HG03558 (cell line): ENCODE measurements at regions not wholly inside any gene's neighbourhood (a gene's known extent, or its start where the extent isn't known, plus 50 kb on each side); places are given as distances from the start of the nearest gene placed in this dataset.
"Not testable (repeated sequence)": the region's sequence is repeated elsewhere in the genome, so short reads cannot be mapped to it uniquely, and the experiment has no call there.

ENCODE experiments used
- ATAC-seq: cut with Tn5 transposase; IDR thresholded peaks from one replicate; pipeline ENCODE4 v1.9.1; 2021; ENCODE audit warnings: moderate number of reproducible peaks; ENCODE audit not compliant: unreplicated experiment; ENCODE audit errors: extremely low read depth

GRCh38 chr13:83499286-83499685 lies 383.0 kb downstream of the SLITRK1 start:
- ATAC-seq, result no peak

GRCh38 chr13:83498481-83499190 lies 383.6 kb downstream of the SLITRK1 start:
- ATAC-seq, result no peak

- no peak for ATAC-seq
Observed at GRCh38 chr13:83498045-83498444, 384.2 kb downstream of the SLITRK1 start.

- no peak for ATAC-seq
Observed at GRCh38 chr13:83496501-83496900, 385.8 kb downstream of the SLITRK1 start.

GRCh38 chr13:83485101-83485500 lies 397.2 kb downstream of the SLITRK1 start:
- no peak for ATAC-seq

GRCh38 chr13:83471011-83471410 lies 411.3 kb downstream of the SLITRK1 start:
- ATAC-seq, result no peak

- ATAC-seq, result no peak
Observed at GRCh38 chr13:83470133-83470797, 412.0 kb downstream of the SLITRK1 start.

GRCh38 chr13:83453723-83454122 lies 428.6 kb downstream of the SLITRK1 start:
- no peak for ATAC-seq

- ATAC-seq, result no peak
Observed at GRCh38 chr13:83453300-83453699, 429.0 kb downstream of the SLITRK1 start.

GRCh38 chr13:83452292-83452950 lies 429.9 kb downstream of the SLITRK1 start:
- ATAC-seq, result no peak

GRCh38 chr13:83450591-83450990 lies 431.7 kb downstream of the SLITRK1 start:
- ATAC-seq, result no peak

- ATAC-seq, result no peak
Observed at GRCh38 chr13:83449668-83450395, 432.4 kb downstream of the SLITRK1 start.

- ATAC-seq, result no peak
Observed at GRCh38 chr13:83440465-83440864, 441.8 kb downstream of the SLITRK1 start.

GRCh38 chr13:83439464-83439863 lies 442.8 kb downstream of the SLITRK1 start:
- ATAC-seq, result not testable (repeated sequence)

GRCh38 chr13:83423861-83424260 lies 458.4 kb downstream of the SLITRK1 start:
- ATAC-seq, result no peak

- no peak for ATAC-seq
Observed at GRCh38 chr13:83423381-83423780, 458.9 kb downstream of the SLITRK1 start.

- ATAC-seq, result no peak
Observed at GRCh38 chr13:83414393-83414792, 467.9 kb downstream of the SLITRK1 start.

- no peak for ATAC-seq
Observed at GRCh38 chr13:83386609-83387008, 495.7 kb downstream of the SLITRK1 start.

- no peak for ATAC-seq
Observed at GRCh38 chr13:83378908-83379307, 503.4 kb downstream of the SLITRK1 start.

GRCh38 chr13:83377491-83377890 lies 504.8 kb downstream of the SLITRK1 start:
- ATAC-seq, result no peak

- ATAC-seq, result no peak
Observed at GRCh38 chr13:83372786-83373185, 509.5 kb downstream of the SLITRK1 start.
